ENCODE measurements at regions not wholly inside any gene's neighbourhood (a gene's known extent, or its start where the extent isn't known, plus 50 kb on each side); places are given as distances from the start of the nearest gene placed in this dataset.
"Not testable (repeated sequence)": the region's sequence is repeated elsewhere in the genome, so short reads cannot be mapped to it uniquely, and the experiment has no call there.

GRCh38 chr4:163724495-163724894 is 230.0 kb downstream of the TMA16 start:
- H4K91ac ChIP-seq (replicated peaks; ENCODE audit: insufficient read length, low read length); H3K27me3 ChIP-seq (replicated peaks in 1 of 4; ENCODE audit: control insufficient read depth in 3 of 4, extremely low read depth in 1 of 4, insufficient read depth in 3 of 4, low read length in 3 of 4); H3K56ac ChIP-seq (replicated peaks; ENCODE audit: insufficient read length, low read depth, low read length); H3K4ac ChIP-seq (replicated peaks; ENCODE audit: insufficient read length, low read depth, low read length); H3K4me1 ChIP-seq (replicated peaks in 1 of 4; ENCODE audit: control insufficient read depth in 3 of 4, insufficient read depth in 4 of 4, low read length in 3 of 4); CTCF ChIA-PET (ENCODE audit: partially characterized antibody); H4K20me1 ChIP-seq (replicated peaks in 1 of 2; ENCODE audit: control insufficient read depth in 1 of 2, insufficient read depth in 2 of 2, low read length in 2 of 2); H3K27ac ChIP-seq (ENCODE audit: low read depth, low read length); H3K23ac ChIP-seq (ENCODE audit: insufficient read length); H3K23me2 ChIP-seq (ENCODE audit: low read depth, low read length); FAIRE-seq; H2BK15ac ChIP-seq (ENCODE audit: low read length); H3K14ac ChIP-seq (ENCODE audit: insufficient read length); H4K8ac ChIP-seq (ENCODE audit: extremely low read depth, insufficient read depth, low read length); H3K79me2 ChIP-seq (ENCODE audit: control insufficient read depth in 1 of 2, insufficient read depth in 2 of 2, low read length in 2 of 2); POLR2A ChIA-PET (ENCODE audit: partially characterized antibody); H3K79me1 ChIP-seq (ENCODE audit: low read depth, low read length); H3K36me3 ChIP-seq (ENCODE audit: control insufficient read depth in 2 of 4, insufficient read depth in 4 of 4, low read length in 3 of 4); DNase-seq (ENCODE audit: low read depth in 1 of 2, low spot score in 2 of 2); H2BK20ac ChIP-seq (ENCODE audit: low read length); H2BK120ac ChIP-seq (replicated peaks; ENCODE audit: low read depth, low read length); H2AK5ac ChIP-seq (ENCODE audit: low read depth, low read length); H2BK12ac ChIP-seq (ENCODE audit: low read depth, low read length); H4K5ac ChIP-seq (ENCODE audit: insufficient read length, low read depth, low read length); H2AFZ ChIP-seq (ENCODE audit: low read length); H2BK5ac ChIP-seq (ENCODE audit: low read depth, low read length); H3K9ac ChIP-seq (replicated peaks in 1 of 4; ENCODE audit: extremely low read depth in 1 of 4, low read depth in 3 of 4, low read length in 3 of 4); H3K4me3 ChIP-seq (ENCODE audit: extremely low read depth in 1 of 4, insufficient read depth in 2 of 4, low read depth in 3 of 4, low read length in 4 of 4); H3K4me2 ChIP-seq (ENCODE audit: insufficient read depth in 1 of 2, low read depth in 2 of 2, low read length in 2 of 2); H3K18ac ChIP-seq (ENCODE audit: extremely low read depth, low read length): not testable (repeated sequence)
- H3K9me3 ChIP-seq (ENCODE audit: insufficient read depth in 2 of 2, low read depth in 1 of 2, low read length in 1 of 2): peaks cover 3 to 15% of the 10 kb centered on the region in 2 experiments; a peak in 3 of 4 replicates
- WGBS, 2 experiments (ENCODE audit: extremely low coverage in 1 of 2, insufficient coverage in 1 of 2, insufficient read length in 1 of 2, insufficient replicate concordance in 2 of 2, low coverage in 1 of 2, low lambda C conversion rate in 2 of 2, missing lambda C conversion rate in 1 of 2): 92% methylated on average over 8 of the region's 9 CpGs; no CpG with 5 or more reads in 1 of the 2 experiments

Data from H1 (cell line).